HAP-1 (cell line): ENCODE measurements at regions not wholly inside any gene's neighbourhood (a gene's known extent, or its start where the extent isn't known, plus 50 kb on each side); places are given as distances from the start of the nearest gene placed in this dataset.

Experiments
- DNase-seq, 2 experiments: peaks; one replicate each; pipeline ENCODE4 v3.0.0-alpha.2; 2016 to 2020; ENCODE audit warnings: low spot score in 2 of 2
- H3K27me3 ChIP-seq: fragments of 250-450 bp; sonication (Bioruptor Pico); 2 replicates; pipeline ENCODE4 v1.5.1; 2020; ENCODE audit warnings: low read depth, mild to moderate bottlenecking, moderate library complexity
- H3K36me3 ChIP-seq: fragments of 250-450 bp; sonication (Bioruptor Pico); replicated peaks from 2 replicates; pipeline ENCODE4 v1.5.1; 2020; ENCODE audit warnings: mild to moderate bottlenecking
- H3K4me1 ChIP-seq: fragments of 250-450 bp; sonication (Bioruptor Pico); 2 replicates; pipeline ENCODE4 v1.5.1; 2020; ENCODE audit warnings: mild to moderate bottlenecking
- H3K4me3 ChIP-seq: fragments of 250-450 bp; sonication (Bioruptor Pico); 2 replicates; pipeline ENCODE4 v1.5.1; 2020; ENCODE audit warnings: mild to moderate bottlenecking, moderate library complexity
- H3K9me3 ChIP-seq: fragments of 250-450 bp; sonication (Bioruptor Pico); 2 replicates; pipeline ENCODE4 v1.5.1; 2020; ENCODE audit warnings: mild to moderate bottlenecking, moderate library complexity
- in situ Hi-C: fragments of 300-500 bp; cut with MboI; formaldehyde crosslinking; loops from 3 replicates; pipeline ENCODE4 v1.14.3; 2020; ENCODE audit warnings: low sequenced_read_pairs, inconsistent platforms, mixed read lengths

GRCh38 chr18:24814521-24814920 is 354.1 kb downstream of the HRH4 start:
- Histone ChIP-seq H3K36me3 (no peaks in the 10 kb centered on the region), H3K4me1 (no peaks in the 10 kb centered on the region), H3K9me3 (no peaks in the 10 kb centered on the region), H3K27me3 (no peaks in the 10 kb centered on the region), H3K4me3 (no peak overlapping the region)
- DNase-seq, result no peak
- in situ Hi-C loops, result no loop called here

GRCh38 chr18:24817150-24817549 is 356.7 kb downstream of the HRH4 start:
- Histone ChIP-seq H3K4me3 (no peak overlapping the region), H3K36me3 (no peaks in the 10 kb centered on the region), H3K27me3 (no peaks in the 10 kb centered on the region), H3K4me1 (no peaks in the 10 kb centered on the region), H3K9me3 (no peaks in the 10 kb centered on the region)
- no peak for DNase-seq
- in situ Hi-C loops, result no loop called here

GRCh38 chr18:24817587-24818371 is 357.3 kb downstream of the HRH4 start:
- DNase-seq, result no peak
- in situ Hi-C loops, result no loop called here
- no peaks in the 10 kb centered on the region for H3K4me1 ChIP-seq

GRCh38 chr18:24818441-24818840 is 358.0 kb downstream of the HRH4 start:
- no peak for DNase-seq
- Histone ChIP-seq H3K4me1 (no peaks in the 10 kb centered on the region), H3K36me3 (no peaks in the 10 kb centered on the region), H3K4me3 (no peak overlapping the region), H3K9me3 (no peaks in the 10 kb centered on the region), H3K27me3 (no peaks in the 10 kb centered on the region)
- in situ Hi-C loops, result no loop called here

More at GRCh38 chr18:24817587-24818371, 357.3 kb downstream of the HRH4 start:
- Histone ChIP-seq H3K9me3 (no peaks in the 10 kb centered on the region), H3K27me3 (no peaks in the 10 kb centered on the region), H3K4me3 (no peak overlapping the region), H3K36me3 (no peaks in the 10 kb centered on the region)

GRCh38 chr18:24819141-24819890 is 358.9 kb downstream of the HRH4 start:
- Histone ChIP-seq H3K27me3 (no peaks in the 10 kb centered on the region), H3K36me3 (no peaks in the 10 kb centered on the region), H3K4me3 (no peak overlapping the region), H3K9me3 (no peaks in the 10 kb centered on the region), H3K4me1 (no peaks in the 10 kb centered on the region)
- in situ Hi-C loops, result no loop called here
- no peak for DNase-seq

GRCh38 chr18:24825397-24825796 is 365.0 kb downstream of the HRH4 start:
- no peak for DNase-seq
- Histone ChIP-seq H3K27me3 (no peaks in the 10 kb centered on the region), H3K9me3 (no peaks in the 10 kb centered on the region), H3K4me1 (no peaks in the 10 kb centered on the region), H3K4me3 (no peak overlapping the region), H3K36me3 (no peaks in the 10 kb centered on the region)
- in situ Hi-C loops, result no loop called here

GRCh38 chr18:24826605-24827004 is 366.2 kb downstream of the HRH4 start:
- Histone ChIP-seq H3K4me3 (no peak overlapping the region), H3K4me1 (no peaks in the 10 kb centered on the region; the same call in 1 of the 2 replicates), H3K36me3 (no peaks in the 10 kb centered on the region), H3K9me3 (no peaks in the 10 kb centered on the region), H3K27me3 (no peaks in the 10 kb centered on the region; the same call in 1 of the 2 replicates)
- in situ Hi-C loops, result no loop called here
- DNase-seq, result no peak

- DNase-seq, result no peak
- in situ Hi-C loops, result no loop called here
- Histone ChIP-seq H3K9me3 (no peaks in the 10 kb centered on the region), H3K36me3 (no peaks in the 10 kb centered on the region), H3K4me3 (no peak overlapping the region), H3K27me3 (no peaks in the 10 kb centered on the region; the same call in 1 of the 2 replicates), H3K4me1 (no peaks in the 10 kb centered on the region; the same call in 1 of the 2 replicates)
Observed at GRCh38 chr18:24827501-24827900, 367.1 kb downstream of the HRH4 start.

- in situ Hi-C loops, result no loop called here
- no peak for DNase-seq
Observed at GRCh38 chr18:24831081-24831480, 370.6 kb downstream of the HRH4 start.

GRCh38 chr18:24831871-24832665 is 371.6 kb downstream of the HRH4 start:
- in situ Hi-C loops, result no loop called here
- Histone ChIP-seq H3K36me3 (no peaks in the 10 kb centered on the region), H3K9me3 (no peaks in the 10 kb centered on the region), H3K27me3 (peaks cover 7% of the 10 kb centered on the region), H3K4me3 (no peak overlapping the region), H3K4me1 (no peaks in the 10 kb centered on the region; the same call in 1 of the 2 replicates)
- DNase-seq, result peak; percentile 50 to 66

More at GRCh38 chr18:24831081-24831480, 370.6 kb downstream of the HRH4 start:
- Histone ChIP-seq H3K4me3 (no peak overlapping the region), H3K9me3 (no peaks in the 10 kb centered on the region), H3K4me1 (no peaks in the 10 kb centered on the region; the same call in 1 of the 2 replicates), H3K27me3 (peaks cover 7% of the 10 kb centered on the region), H3K36me3 (no peaks in the 10 kb centered on the region)

- no peaks in the 10 kb centered on the region; the same call in 1 of the 2 replicates for H3K4me1 ChIP-seq
- no peak for DNase-seq
- H3K4me3 ChIP-seq, result no peak overlapping the region
- peaks cover 7% of the 10 kb centered on the region for H3K27me3 ChIP-seq
- no peaks in the 10 kb centered on the region for H3K9me3 ChIP-seq
- in situ Hi-C loops, result no loop called here
- H3K36me3 ChIP-seq, result no peaks in the 10 kb centered on the region
Observed at GRCh38 chr18:24835751-24836150, 375.3 kb downstream of the HRH4 start.

- H3K36me3 ChIP-seq, result no peaks in the 10 kb centered on the region
- in situ Hi-C loops, result no loop called here
- peaks cover 7% of the 10 kb centered on the region for H3K27me3 ChIP-seq
- no peaks in the 10 kb centered on the region for H3K9me3 ChIP-seq
- H3K4me1 ChIP-seq, result no peaks in the 10 kb centered on the region
- H3K4me3 ChIP-seq, result no peak overlapping the region
- peak in 1 of 2 experiments; percentile 45 for DNase-seq
Observed at GRCh38 chr18:24837066-24837465, 376.6 kb downstream of the HRH4 start.

- no peaks in the 10 kb centered on the region for H3K9me3 ChIP-seq
- in situ Hi-C loops, result no loop called here
- H3K27me3 ChIP-seq, result no peaks in the 10 kb centered on the region
- H3K4me1 ChIP-seq, result no peaks in the 10 kb centered on the region
- DNase-seq, result no peak
- no peak overlapping the region for H3K4me3 ChIP-seq
- H3K36me3 ChIP-seq, result no peaks in the 10 kb centered on the region
Observed at GRCh38 chr18:24840051-24840450, 379.6 kb downstream of the HRH4 start.
